ENCODE measurements at regions not wholly inside any gene's neighbourhood (a gene's known extent, or its start where the extent isn't known, plus 50 kb on each side); places are given as distances from the start of the nearest gene placed in this dataset.

GRCh38 chr3:18870074-18870640 is 278.2 kb upstream of the KCNH8 start:
- no peak for TF ChIP-seq CTCF (IDR thresholded peaks at IDR 0.05; ENCODE audit: low read depth, low read length)
- TF ChIP-seq POLR2A (IDR thresholded peaks at IDR 0.05; ENCODE audit: extremely low read depth, insufficient read length), result no peak

Data from NB4 (cell line).